ENCODE measurements at regions not wholly inside any gene's neighbourhood (a gene's known extent, or its start where the extent isn't known, plus 50 kb on each side); places are given as distances from the start of the nearest gene placed in this dataset.

GRCh38 chr2:144111437-144111836, 408.5 kb downstream of the ZEB2 start:
- TF ChIP-seq, protein P1, sequence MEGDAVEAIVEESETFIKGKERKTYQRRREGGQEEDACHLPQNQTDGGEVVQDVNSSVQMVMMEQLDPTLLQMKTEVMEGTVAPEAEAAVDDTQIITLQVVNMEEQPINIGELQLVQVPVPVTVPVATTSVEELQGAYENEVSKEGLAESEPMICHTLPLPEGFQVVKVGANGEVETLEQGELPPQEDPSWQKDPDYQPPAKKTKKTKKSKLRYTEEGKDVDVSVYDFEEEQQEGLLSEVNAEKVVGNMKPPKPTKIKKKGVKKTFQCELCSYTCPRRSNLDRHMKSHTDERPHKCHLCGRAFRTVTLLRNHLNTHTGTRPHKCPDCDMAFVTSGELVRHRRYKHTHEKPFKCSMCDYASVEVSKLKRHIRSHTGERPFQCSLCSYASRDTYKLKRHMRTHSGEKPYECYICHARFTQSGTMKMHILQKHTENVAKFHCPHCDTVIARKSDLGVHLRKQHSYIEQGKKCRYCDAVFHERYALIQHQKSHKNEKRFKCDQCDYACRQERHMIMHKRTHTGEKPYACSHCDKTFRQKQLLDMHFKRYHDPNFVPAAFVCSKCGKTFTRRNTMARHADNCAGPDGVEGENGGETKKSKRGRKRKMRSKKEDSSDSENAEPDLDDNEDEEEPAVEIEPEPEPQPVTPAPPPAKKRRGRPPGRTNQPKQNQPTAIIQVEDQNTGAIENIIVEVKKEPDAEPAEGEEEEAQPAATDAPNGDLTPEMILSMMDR (IDR thresholded peaks at IDR 0.05), result no peak
- TF ChIP-seq EZH2phosphoT487 (IDR thresholded peaks at IDR 0.05) (no peak), EZH2 (IDR thresholded peaks at IDR 0.05) (no peak)

Data from neural progenitor cell (in vitro differentiated cells).